ENCODE measurements at regions not wholly inside any gene's neighbourhood (a gene's known extent, or its start where the extent isn't known, plus 50 kb on each side); places are given as distances from the start of the nearest gene placed in this dataset.

- DNase-seq (no peak), ATAC-seq (no peak)
- intact Hi-C loops (cut with DNase I; ENCODE audit: low total_unique reads) (no loop called here), in situ Hi-C loops (cut with MboI; ENCODE audit: low sequenced_read_pairs in 4 of 4) (no loop called here)
- H3K27ac ChIP-seq: no peak overlapping the region
- H3K36me3 ChIP-seq: no peaks in the 10 kb centered on the region
- TF ChIP-seq CTCF (IDR thresholded peaks at IDR 0.05 in 4 of 5, conservative IDR thresholded peaks at IDR 0.05 in 1 of 5): no peak
- TF ChIP-seq POLR2A (IDR thresholded peaks at IDR 0.05): no peak
- H3K4me1 ChIP-seq: no peaks in the 10 kb centered on the region
- H3K27me3 ChIP-seq: no peaks in the 10 kb centered on the region
- no peak overlapping the region for H3K4me3 ChIP-seq
- no peaks in the 10 kb centered on the region for H3K9me3 ChIP-seq
Measured at GRCh38 chr4:126583509-126583908, 1049.2 kb upstream of the INTU start.

GRCh38 chr4:126591583-126591982 lies 1041.2 kb upstream of the INTU start:
- Histone ChIP-seq H3K9me3 (no peaks in the 10 kb centered on the region), H3K4me3 (no peak overlapping the region), H3K27ac (no peak overlapping the region), H3K27me3 (no peaks in the 10 kb centered on the region), H3K36me3 (no peaks in the 10 kb centered on the region), H3K4me1 (no peaks in the 10 kb centered on the region)
- DNase-seq: no peak
- in situ Hi-C loops (cut with MboI; ENCODE audit: low sequenced_read_pairs in 4 of 4): no loop called here
- ATAC-seq: no peak
- intact Hi-C loops (cut with DNase I; ENCODE audit: low total_unique reads): no loop called here
- TF ChIP-seq CTCF (IDR thresholded peaks at IDR 0.05 in 4 of 5, conservative IDR thresholded peaks at IDR 0.05 in 1 of 5): no peak
- TF ChIP-seq POLR2A (IDR thresholded peaks at IDR 0.05): no peak

- in situ Hi-C loops (cut with MboI; ENCODE audit: low sequenced_read_pairs in 4 of 4): no loop called here
- no peak for TF ChIP-seq CTCF (IDR thresholded peaks at IDR 0.05 in 4 of 5, conservative IDR thresholded peaks at IDR 0.05 in 1 of 5)
Measured at GRCh38 chr4:126592088-126592487, 1040.7 kb upstream of the INTU start.

GRCh38 chr4:126593626-126594025 lies 1039.1 kb upstream of the INTU start:
- Histone ChIP-seq H3K9me3 (no peaks in the 10 kb centered on the region), H3K27me3 (no peaks in the 10 kb centered on the region), H3K36me3 (no peaks in the 10 kb centered on the region), H3K4me3 (no peak overlapping the region), H3K27ac (no peak overlapping the region), H3K4me1 (no peaks in the 10 kb centered on the region)
- intact Hi-C loops (cut with DNase I; ENCODE audit: low total_unique reads) (no loop called here), in situ Hi-C loops (cut with MboI; ENCODE audit: low sequenced_read_pairs in 4 of 4) (no loop called here)
- TF ChIP-seq CTCF (IDR thresholded peaks at IDR 0.05 in 4 of 5, conservative IDR thresholded peaks at IDR 0.05 in 1 of 5) (no peak), POLR2A (IDR thresholded peaks at IDR 0.05) (no peak)
- DNase-seq: no peak
- no peak for ATAC-seq

More at GRCh38 chr4:126592088-126592487, 1040.7 kb upstream of the INTU start:
- H3K4me1 ChIP-seq: no peaks in the 10 kb centered on the region
- H3K4me3 ChIP-seq: no peak overlapping the region
- no peaks in the 10 kb centered on the region for H3K9me3 ChIP-seq
- ATAC-seq (no peak), DNase-seq (no peak)
- H3K27ac ChIP-seq: no peak overlapping the region
- intact Hi-C loops (cut with DNase I; ENCODE audit: low total_unique reads): no loop called here
- H3K36me3 ChIP-seq: no peaks in the 10 kb centered on the region
- H3K27me3 ChIP-seq: no peaks in the 10 kb centered on the region

DNA sequence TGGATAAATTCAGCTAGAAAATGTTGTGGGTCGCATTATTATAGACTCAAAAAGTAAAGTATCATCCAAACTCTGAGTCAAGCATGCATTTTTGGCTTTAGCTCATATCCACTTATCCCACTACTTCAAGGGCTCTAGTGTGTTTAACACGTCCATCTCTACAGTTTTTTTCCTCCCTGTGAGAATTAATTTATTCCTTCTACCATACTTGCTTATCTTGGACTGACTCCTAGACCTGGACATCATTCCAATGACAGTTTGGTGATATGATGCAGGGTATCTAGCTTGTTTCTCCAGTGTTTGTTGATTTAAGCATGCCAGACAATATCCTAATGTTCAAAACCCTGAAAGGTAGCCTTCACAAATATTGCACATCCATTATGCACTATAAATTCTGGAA lies 1037.1 kb upstream of the INTU start:
- no peak overlapping the region for H3K27ac ChIP-seq
- intact Hi-C loops (cut with DNase I; ENCODE audit: low total_unique reads): no loop called here
- no peak for TF ChIP-seq POLR2A (IDR thresholded peaks at IDR 0.05)
- no peak for TF ChIP-seq CTCF (IDR thresholded peaks at IDR 0.05 in 4 of 5, conservative IDR thresholded peaks at IDR 0.05 in 1 of 5)
- no peaks in the 10 kb centered on the region for H3K4me1 ChIP-seq
- no peaks in the 10 kb centered on the region for H3K9me3 ChIP-seq
- H3K4me3 ChIP-seq: no peak overlapping the region
- ATAC-seq (no peak), DNase-seq (no peak)
- H3K36me3 ChIP-seq: no peaks in the 10 kb centered on the region
- H3K27me3 ChIP-seq: no peaks in the 10 kb centered on the region
- in situ Hi-C loops (cut with MboI; ENCODE audit: low sequenced_read_pairs in 4 of 4): no loop called here
